Femur (tissue), 1 donor: ENCODE measurements at regions not wholly inside any gene's neighbourhood (a gene's known extent, or its start where the extent isn't known, plus 50 kb on each side); places are given as distances from the start of the nearest gene placed in this dataset.
"Not testable (repeated sequence)": the region's sequence is repeated elsewhere in the genome, so short reads cannot be mapped to it uniquely, and the experiment has no call there.

Experiments used
- DNase-seq: peaks from one replicate; pipeline ENCODE4 v3.0.0-alpha.2; 2017

DNA sequence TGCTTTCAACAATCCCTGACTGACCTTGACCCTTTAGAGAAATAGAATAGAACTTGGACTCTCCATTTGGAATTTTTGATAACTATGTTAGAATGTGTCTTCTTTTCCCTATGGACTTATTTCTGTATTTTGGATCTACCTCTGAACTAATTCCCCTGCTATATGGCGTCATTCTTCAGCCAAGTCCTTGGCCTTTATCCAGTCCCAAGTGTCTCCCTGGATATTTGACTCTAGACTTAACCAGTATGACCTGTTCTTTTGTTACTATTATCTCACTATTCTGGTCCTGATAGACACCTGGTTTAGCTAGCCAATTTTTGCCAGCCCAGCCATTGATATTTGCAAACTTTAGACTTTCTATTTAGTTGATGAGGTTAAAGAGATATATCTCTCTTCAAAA is 186.8 kb downstream of the KCNS3 start:
- no peak for DNase-seq

DNA sequence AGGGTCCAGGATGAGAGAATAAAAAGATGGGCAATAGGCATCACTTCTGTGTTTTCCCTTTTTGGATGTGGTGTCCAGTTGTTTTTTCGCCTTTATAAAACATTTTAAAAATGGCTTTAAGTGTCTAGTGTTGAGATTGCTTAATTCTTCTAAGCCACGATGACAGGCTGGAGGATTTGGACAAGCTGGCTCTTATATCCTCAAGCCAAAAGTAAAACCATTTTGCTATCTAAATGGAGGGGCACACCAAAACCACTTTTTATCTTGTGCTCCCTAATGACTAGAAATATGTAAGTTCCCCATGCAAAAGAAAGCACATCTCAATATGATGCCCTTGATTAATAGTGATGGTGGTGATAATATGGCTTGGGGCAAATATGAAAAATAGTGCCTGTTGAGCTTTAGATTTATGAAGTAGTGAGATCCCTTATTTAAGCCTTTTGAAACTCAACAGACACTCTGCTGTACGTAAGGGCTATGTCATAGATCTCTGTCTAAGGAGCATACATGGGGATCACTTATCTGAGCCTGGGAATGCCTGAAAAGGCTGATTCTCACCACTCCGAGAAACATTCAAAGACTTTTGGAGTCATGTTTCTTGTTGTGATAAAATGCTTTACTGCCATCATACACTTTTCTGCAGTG is 185.5 kb downstream of the KCNS3 start:
- DNase-seq: no peak

GRCh38 chr2:18062892-18063291 is 184.4 kb downstream of the KCNS3 start:
- DNase-seq: no peak

DNA sequence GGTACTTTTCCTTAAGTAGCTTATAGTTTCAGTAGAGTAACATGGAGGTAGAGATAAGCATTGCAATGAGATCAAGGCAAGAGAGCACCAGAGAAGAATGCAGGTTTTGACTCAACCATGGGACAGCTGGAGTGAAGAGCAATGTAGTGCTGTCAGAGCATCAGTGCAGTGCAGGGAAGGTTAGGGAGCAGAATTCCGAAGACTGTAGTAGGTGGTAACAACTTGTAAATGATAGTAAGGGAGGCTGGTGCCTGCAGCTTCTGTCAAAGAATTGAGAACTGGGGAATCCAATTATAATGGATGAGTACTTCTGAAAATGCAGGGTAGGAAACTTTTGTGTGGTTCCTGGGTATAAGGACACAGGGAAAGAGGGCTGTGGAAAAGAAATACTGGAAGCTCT is 183.2 kb downstream of the KCNS3 start:
- no peak for DNase-seq

DNA sequence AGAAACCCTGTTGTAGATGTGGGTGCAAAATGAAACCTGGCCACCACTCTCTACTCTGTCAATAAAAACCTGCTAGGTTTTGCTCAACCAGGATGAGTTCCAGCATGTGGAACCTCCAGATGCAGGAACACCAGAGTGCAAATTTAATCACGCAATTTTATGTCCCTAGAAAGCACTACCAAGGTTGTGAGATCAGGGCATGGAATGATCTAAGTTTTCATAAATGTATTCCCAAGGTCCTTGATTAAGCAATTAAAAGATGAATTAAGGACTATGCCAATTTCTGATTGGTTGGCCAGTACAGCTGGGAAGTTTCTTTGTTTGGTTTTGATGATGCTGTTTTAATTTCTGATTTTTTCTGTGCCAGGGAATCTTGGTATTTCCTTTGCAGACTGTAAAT is 179.2 kb downstream of the KCNS3 start:
- DNase-seq: no peak

DNA sequence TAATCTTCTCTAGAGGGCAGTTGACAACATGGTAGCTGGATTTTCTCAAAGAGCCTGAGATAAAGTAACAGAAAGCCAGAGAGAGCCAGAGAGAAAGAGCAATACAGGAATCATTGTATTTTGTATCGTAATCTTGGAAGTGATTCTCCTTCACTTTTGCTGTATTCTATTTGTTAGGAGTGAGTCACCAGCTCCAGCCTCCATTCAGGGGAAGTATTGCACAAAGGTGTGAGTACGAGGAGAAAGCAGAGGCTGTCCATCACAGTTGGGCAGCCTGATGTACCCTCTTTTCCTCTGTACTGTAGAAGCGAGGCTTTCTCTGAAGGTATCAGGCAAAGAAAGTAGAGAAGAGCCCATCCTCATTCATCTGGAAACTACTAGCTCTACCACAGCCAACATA is 176.8 kb downstream of the KCNS3 start:
- no peak for DNase-seq

GRCh38 chr2:18050001-18050400 is 171.5 kb downstream of the KCNS3 start:
- no peak for DNase-seq

DNA sequence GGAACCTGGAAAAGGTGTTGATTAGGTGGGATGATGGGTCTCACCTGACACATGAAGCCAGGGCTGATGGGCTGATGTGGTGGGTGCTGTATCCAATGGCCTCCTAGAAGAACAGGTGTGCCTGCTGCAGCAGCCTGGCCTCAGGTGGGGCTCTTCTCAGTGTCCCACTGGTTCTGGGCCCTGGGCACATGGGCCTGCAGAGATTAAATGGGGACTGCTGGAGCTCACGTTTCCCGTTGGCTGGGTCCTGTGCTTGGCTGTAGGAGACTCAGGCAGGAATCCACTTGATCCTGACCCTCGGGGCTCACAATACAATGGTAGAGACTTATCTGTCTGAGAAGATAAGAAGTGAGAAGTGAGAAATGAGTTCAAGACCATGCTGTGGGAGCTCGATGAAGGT is 170.9 kb downstream of the KCNS3 start:
- DNase-seq: no peak

- DNase-seq: peak; percentile 47
These were observed 169.6 kb downstream of the KCNS3 start for GRCh38 chr2:18047896-18048657.

DNA sequence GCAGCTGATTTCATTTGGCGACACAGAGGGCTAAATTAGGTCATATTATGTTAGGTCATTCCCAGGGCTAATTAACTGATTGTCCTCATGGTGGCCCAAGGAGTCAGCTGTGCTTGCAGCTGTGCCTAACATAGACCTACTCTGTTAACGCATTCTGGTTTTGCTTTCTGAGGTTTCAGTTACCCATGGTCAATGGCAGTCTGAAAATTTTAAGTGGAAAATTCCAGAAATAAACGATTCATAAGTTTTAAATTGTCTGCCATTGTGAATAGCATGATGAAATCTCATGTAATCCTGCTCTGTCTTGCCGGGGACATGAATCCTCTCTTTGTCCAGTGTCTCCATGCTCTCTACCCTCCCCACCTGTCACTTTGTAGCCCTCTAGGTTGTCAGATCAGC is 168.7 kb downstream of the KCNS3 start:
- peak; percentile 35 for DNase-seq

DNA sequence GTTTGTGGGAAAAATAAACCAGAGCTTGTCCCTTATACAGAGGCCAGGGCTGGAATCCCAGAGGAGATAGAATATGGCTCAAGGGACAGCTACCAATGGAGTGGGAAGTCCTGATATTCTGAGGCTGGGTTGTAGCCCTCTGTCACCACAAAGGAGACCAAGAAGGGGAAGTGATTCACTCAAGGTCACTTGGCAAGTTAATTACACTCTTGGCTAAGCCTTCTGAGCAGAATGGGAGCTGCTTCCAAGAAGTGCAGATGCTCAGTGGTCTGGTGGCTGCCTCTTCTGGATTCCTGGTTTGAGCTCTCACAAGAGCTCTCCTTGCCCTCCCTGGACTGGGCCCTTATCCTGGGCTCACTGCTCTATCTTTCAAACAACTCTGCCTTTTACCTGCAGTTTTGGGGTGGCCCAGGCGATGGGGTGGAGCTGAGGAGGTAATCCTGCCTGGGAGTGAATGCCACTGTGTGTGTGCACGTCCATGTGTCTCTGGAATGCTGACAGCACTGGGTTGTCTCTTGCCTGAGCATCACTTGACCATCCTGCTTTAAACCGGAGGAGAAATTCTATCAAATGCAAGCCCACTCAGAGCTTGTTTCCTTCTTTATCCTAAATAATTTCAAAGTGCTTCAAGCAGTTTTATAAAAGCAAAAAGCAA is 168.2 kb downstream of the KCNS3 start:
- DNase-seq: no peak

- no peak for DNase-seq
These were observed 167.6 kb downstream of the KCNS3 start for GRCh38 chr2:18046017-18046416.

DNA sequence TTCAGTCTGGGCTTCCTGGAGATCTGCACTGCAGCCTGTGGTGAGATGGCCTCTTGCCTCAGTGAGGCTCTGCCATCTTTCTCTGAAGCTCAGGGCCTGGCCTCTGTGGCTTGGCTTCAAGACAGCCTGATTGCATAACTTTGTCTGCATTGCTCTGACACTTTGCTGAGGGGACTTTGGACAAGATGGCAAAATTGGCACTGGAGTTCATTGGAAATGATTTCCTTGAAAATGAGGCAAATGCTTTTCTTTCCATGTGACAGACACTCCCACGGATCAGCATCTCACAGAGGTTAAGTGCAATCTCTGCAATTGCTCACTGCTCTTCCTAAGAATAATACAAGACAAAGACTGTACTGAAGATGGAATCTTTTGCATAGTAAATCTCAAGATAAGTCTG is 166.8 kb downstream of the KCNS3 start:
- DNase-seq: no peak

- not testable (repeated sequence) for DNase-seq
These were observed 138.9 kb downstream of the KCNS3 start for GRCh38 chr2:18017381-18017780.

DNA sequence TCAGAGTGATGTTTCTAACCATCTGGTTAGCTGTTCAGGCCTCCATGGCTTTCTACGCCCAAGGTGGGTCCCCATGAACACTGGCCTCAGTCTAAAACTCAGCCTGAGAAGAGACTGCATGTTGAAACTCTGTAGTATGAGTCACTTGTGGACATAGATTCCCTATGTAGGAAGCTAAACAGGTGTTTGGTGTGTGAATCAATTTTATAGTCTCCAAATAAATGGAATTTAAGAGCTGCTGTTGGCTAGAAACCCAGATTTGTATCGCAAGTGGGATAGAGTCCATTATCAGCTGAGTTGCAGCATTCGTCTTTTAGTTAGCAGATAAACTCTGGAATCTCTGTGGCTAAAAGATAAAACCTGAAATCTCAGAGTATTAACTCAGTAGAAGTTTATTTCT is 131.4 kb downstream of the KCNS3 start:
- no peak for DNase-seq

GRCh38 chr2:18005411-18005810 is 126.9 kb downstream of the KCNS3 start:
- DNase-seq: no peak

DNA sequence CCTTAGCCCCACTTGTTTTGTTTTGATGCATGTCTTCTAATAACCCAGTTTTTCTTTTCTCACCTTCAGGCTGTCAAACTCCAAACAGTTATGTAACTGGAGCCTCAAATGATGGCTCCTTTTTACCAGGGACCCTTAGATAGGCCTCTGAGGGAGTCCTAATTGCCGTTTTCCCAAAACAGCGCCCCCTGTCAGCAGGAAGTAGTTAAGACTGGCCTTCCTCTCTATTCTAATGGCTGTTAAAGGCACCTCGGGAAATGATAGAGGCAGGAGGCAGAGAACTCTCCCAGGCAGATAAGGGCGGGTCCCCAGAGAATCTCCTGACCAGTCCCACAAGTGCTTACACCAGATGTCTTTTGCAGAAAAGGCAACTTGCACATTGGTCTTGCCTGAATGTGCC is 123.2 kb downstream of the KCNS3 start:
- no peak for DNase-seq

GRCh38 chr2:17996978-17997377 is 118.5 kb downstream of the KCNS3 start:
- no peak for DNase-seq

DNA sequence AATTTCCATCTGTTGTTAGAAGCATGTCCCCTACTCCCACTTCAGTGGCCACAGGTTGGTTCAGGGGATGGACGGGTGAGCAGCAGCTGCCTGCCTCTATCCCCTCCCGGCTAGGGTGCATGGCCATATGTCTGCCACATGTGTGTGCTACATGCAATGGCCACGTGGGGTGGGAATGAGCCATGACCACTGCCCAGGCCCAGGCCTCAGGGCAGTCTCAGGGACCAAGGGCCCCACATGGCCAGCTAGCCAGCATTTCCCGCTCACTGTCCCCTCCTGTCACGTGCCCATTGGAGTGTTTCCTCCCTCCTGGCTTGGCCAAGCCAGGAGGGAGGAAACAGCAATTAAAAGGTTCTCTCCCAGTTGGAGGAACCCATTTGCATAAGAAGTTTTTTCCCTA is 117.1 kb downstream of the KCNS3 start:
- no peak for DNase-seq
